Non-pigmented ciliary epithelial cell (primary cell): ENCODE measurements at regions not wholly inside any gene's neighbourhood (a gene's known extent, or its start where the extent isn't known, plus 50 kb on each side); places are given as distances from the start of the nearest gene placed in this dataset.
"Not testable (repeated sequence)": the region's sequence is repeated elsewhere in the genome, so short reads cannot be mapped to it uniquely, and the experiment has no call there.

Source experiments
- DNase-seq: peaks from one replicate; pipeline ENCODE4 v3.0.0-alpha.2; 2010; ENCODE audit warnings: low read depth

DNA sequence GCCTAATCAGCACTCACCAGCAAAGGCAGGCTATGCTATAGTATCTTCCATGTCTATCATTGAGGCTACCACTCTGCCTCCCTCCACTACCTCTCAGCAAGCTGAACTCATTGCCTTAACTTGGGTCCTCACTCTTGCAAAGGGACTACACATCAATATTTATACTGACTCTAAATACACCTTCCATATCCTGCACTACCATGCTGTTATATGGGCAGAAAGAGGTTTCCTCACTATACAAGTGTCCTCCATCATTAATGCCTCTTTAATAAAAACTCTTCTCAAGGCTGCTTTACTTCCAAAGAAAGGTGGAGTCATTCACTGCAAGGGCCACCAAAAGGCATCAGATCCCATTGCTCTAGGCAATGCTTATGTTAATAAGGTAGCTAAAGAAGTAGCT lies 669.3 kb upstream of the USP15 start:
- DNase-seq: not testable (repeated sequence)

DNA sequence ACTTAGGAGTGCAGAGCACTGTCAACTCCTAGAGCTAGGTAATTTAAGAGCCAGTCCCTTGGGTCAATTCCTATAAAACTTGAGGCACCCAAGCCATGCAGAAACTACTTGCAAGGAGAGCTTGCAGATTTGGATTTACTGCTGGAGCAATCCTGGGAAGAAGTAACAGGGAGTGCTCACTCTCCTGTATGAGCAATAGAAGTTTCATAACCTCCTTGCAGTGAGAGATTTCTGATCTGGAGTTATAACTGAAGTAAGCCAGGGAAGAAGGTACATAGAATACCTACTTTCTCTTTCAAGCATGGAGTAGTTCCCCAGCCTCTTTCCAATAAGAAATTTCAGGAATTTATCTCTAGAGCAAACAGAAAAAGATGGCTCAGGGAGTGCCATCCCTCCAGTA lies 650.1 kb upstream of the USP15 start:
- no peak for DNase-seq

DNA sequence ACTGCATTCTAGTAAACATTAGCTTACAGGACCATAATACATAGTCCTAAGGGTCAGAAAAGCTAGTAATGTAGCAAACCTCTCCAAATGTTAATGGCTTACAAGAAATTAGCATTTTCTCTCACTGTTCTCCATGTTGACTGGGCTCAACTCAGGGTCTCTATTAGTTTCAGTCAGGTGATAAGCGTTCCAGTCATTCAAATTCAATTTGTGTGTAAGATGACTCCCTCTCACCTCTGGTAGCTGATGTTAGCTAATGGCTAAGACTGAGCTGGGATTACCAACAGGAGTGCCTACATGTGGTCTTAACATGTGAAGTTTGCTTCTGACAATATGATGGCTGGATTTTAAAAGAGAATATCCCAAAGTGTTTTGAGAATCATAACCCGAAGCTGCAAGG lies 630.5 kb upstream of the USP15 start:
- no peak for DNase-seq

DNA sequence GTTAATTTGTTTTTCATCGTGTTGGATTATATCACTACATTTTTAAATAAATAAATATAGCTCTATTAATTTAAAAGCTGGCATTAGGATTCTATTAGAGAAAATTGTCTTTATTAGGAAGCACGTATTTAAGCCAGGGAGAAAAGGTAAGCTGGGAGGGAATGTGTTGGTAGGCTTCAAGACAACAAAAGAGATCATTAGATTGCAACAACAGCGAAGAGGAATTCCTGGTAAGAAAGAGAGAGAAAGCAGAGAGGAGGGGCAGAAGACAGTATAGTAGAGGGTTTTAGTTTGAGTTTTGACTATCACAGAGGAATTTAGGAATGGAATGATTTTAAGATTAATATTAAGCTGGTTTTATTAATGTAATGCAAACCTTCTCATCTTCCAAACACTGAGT lies 613.6 kb upstream of the USP15 start:
- DNase-seq: no peak

DNA sequence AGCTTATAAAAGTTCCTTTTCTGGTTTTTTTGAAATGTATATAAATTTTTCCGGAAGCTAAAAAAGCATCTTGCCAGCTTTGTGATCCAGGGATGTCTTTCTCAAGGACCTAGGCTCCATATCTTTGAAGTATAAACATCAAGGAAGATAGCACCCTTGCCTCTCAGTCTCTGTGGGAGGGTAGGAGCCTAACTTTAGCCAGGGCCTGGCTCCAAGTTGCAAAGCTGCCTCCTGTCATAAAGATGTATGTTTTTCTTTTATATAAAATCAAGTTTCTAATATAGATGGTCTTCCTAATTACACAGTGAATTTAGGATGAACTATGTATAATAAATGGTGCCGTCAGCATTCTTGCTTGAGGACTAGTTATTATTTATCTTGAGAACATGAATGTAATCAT lies 612.6 kb upstream of the USP15 start:
- no peak for DNase-seq

DNA sequence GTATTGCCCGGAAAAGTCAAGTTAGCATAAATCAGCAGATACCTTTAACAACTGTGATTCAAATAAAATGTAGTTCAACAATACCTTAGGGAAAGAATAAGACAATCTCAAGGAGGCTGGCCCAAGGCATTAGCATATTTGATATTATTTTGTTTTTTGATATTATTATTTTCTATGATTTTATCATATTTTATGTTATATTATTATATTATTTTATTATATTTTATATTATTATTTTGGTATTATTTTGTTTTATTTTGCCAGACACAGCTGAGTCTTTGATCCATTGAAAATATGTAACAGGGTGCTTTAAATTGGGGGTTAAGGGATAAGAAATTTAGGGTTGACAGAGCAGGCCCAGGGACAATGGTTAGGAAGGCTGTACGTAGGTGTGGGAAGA lies 607.9 kb upstream of the USP15 start:
- no peak for DNase-seq

DNA sequence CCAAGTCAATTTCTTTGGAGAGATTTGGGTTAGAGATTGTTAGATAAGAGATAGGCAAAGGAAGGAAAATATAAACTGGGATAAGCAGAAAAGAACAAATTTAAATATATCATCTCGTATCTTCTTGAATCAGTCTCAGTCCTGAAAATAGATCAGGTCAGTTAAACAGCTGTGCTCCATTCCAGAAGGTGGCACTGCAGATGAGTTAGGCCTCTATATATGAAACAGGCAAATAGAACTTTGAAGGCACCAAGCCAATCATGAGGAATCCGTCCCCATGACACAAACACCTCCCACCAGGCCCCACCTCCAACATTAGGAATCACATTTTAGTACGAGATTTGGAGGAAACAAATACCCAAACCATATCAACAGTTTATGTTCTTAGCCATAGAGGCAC lies 605.5 kb upstream of the USP15 start:
- no peak for DNase-seq

DNA sequence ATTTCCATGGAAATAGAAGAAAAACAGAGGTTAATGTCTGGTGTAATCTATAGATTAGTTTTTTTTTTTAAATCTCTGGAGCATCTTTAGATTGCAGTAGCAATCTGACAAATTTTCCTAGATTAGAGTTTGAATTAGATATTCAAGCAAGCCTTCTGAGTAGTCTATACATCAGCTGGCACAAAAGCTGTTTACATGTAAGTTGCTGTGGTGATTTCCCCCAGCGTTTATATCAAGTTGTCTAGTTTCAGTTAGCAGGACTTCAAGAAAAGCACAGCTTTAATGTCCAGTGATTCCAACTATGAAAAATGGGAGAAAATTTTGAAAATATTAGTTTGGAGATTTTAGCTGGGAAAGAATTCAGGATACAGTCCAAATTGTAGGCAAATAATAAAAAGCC lies 605.0 kb upstream of the USP15 start:
- DNase-seq: no peak

DNA sequence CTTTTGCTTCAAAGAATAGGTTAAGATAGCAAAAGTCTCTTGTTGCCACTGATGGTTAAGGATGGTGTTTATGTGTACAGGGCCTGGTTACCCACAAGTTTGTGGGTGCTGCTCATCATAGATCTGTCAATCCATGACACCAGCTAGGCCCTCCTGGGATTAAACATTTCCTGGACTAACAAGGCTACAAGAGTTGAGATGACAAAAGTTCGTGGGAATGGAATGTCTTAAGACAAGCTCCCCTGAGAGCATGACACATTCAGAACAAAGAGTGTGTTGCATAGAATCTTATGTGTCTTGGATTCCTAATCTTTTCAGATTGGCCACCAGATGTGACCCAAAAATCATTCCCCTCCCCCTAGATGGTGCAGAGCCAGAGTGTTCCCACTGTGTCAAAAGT lies 592.5 kb upstream of the USP15 start:
- DNase-seq: no peak

DNA sequence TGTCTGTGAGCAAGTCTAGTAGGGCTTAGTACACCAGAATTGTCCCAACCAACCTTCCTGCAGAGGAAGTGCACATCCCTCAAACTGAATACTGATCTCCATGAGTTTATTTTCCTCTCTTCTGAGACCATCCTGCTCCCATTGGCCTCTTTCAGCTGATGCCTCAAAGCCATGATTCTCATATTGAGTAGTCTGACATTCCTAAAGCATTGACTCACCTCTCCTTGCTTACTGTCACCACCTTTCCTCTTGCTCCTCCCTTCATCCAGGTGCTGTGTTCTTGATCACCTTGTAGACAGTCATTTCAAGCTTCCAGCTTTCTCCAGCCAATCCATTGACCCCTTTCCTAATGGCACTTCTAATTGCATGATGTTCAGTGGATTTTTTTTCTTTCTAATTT lies 583.7 kb upstream of the USP15 start:
- DNase-seq: no peak

DNA sequence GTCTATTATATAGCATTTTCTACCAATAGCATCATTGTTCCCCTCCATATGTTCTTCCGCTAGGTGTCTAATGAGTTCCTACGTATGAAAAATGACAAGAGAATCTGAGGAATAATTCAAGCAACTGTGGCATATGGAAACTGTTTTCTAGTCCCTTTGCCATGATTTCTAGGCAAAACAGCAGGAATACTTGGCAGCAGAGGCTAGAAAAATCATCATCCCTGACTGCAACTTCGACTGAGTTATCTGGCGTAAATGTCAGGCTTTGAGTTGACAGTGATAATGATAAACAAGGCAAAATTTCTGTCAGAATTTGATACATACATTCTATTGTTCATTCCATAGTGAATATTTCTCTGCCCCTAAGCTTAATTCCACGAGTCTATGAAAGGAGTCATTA lies 572.8 kb upstream of the USP15 start:
- DNase-seq: no peak

DNA sequence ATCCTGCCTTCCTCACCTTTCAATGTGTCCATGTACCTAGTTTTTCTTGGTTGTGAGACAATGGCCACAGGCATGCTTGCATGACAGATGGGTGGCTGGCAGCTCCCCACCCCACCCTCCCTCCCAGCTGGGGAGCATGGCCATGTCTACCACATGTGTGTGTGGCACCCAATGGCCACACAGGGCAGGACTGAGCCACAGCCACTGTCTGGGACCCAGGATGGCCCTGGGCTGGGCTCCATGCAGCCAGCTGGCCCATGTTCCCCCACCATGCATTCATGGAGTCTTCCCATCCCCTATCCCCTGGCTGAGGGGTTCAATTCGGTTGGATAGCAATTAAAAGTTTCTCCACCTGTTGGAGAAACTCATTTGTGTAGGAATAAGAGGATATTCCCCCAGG lies 566.0 kb upstream of the USP15 start:
- no peak for DNase-seq

DNA sequence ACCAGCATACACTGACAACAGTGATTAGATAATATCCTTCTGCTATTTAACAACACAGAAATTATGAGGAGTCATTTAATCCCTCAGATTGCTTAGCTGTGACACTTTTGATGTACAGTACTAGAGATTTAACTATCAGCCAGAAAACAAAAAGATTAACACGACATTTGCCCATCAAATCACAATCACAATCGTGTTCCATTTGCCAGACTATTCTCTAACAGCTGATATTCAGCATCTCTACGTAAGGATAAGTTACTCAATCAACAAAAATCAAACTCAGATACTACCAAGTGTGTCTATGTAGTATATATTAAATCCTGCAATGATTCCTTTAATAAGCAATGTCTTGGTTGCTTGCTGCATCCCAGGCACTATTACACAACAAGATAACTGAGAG lies 558.7 kb upstream of the USP15 start:
- no peak for DNase-seq

DNA sequence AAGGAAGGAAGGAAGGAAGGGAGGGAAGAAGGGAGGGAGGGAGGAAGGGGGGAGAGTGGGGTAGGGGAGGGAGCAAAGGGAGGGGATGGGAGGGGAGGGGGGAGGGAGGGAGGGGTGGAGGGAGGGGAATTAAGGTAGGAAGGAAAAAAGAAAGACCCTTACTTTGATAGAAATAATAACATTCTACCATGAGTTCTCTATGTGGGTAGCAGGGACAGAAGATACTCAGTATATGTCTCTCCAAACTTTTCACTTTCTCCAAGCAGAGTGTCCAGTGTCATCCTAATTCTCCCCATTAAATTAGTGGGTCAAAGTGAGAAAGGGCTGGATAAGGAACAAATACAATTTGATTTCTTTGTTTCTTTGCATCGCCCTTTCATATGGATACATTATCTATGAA lies 553.4 kb upstream of the USP15 start:
- DNase-seq: no peak

DNA sequence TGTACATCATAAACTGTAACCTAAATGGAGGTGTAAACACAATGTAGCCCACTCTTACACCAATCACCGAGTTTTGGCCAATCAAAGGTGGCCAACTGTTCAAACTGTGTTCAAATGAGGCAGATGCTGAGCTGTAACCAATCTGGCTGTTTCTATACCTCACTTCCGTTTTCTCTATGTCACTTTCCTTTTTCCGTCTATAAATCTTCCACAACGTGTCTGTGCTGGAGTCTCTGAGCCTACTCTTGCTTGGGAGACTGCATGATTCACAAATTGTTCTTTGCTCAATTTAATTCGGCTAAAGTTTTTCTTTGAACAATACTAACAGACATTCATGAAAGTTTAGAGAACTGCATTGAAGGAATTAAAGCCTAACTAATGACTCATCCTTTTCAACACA lies 547.1 kb upstream of the USP15 start:
- DNase-seq: no peak

DNA sequence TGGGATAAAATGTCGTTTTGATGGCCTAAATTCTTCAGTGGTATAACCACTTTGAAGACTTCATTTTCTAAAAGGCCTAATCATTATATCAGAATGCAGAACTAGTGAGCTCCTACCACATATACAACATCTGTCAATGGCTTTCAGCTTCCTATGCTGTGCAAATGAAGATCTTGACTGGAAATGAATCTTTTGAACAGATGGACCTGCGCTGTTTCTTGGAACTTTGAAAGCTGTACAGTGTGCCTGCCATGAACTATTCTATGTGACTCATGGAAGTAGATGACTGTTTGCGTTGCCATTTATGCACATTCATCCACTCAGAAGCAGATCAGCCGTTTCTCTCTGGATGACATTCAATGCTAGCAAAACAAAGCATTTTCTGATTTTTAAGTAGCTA lies 542.2 kb upstream of the USP15 start:
- no peak for DNase-seq

DNA sequence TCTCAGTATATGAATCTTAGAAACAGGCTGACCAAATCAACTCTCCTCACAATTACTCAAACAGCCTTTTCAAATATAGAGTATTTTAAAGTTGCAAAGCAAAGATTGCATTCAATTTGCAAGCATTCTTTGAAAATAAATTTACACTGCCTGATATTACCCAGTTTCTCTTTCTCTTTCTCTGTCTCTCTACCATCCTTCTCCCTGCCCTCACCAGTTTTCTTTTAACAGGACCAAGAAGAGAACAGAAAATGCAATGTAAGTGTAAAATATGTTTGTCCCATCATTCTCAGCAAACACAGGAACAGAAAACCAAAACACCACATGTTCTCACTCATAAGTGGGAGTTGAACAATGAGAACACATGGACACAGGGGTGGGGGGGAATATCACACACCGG lies 520.3 kb upstream of the USP15 start:
- no peak for DNase-seq

DNA sequence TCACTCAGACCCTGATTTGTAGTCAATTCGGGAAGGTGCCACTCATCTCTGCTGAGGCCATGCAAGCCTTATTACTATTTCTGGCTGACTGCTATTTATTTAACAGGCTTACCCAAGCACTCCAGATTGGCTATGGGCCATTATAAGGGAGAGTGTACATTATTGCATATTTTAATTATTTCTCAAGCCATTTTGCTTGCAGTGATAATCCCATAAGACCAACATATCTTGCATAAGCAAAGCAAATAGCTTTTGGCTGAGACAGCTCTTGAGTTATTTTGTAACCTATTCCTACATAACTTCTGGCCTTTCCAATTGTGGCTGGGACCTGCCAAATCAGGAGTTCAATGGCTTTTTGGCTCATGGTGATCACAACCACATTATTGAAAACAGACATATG lies 509.6 kb upstream of the USP15 start:
- DNase-seq: no peak

DNA sequence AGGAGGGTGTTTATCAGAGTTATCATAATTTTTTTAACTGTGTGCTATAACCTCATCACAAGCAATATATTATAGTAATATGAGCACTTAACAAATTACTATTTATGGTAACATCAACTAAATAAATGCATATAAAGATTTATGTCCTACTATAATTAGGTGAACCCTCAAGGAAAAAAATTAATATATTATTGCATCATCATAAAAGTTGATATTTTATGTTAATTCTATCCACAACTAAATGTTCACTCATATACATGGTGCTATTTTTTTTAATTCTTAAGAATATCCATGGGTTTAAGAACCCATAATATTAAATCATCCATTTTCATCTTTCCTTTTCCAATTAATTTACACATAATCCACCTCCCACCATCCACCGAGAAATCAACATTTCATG lies 506.0 kb upstream of the USP15 start:
- DNase-seq: no peak

DNA sequence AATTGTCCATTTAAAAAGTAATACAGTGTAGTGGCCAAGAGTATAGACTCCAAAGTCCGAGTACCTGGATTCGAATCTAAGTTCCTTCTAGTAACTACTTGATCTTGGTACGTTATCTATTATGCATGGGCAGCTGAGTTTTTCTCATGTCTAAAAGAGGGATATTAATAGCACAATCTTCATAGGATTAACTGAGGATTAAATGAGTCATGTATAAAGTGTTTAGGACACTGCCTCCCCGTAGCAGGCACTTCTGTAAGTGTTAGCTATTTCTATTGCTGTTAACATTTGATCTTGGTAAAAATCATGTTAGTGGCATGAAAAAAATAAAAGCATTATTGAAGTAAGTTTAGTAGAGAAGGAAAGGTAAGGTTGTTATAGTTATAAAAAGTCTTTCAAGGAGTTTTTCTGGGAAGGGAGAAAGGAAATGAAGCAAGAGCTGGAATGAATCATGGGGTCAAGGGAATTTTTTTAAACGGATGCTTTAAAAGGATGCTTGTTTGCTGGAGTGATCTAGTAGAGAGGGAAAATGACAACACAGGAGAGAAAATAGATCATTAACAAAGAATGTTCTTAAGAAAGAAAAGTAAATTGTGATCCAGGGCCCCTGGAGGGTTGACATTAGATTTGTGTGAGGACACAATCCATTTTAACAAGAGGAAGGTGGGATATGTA lies 502.2 kb upstream of the USP15 start:
- peak; percentile 34 for DNase-seq

DNA sequence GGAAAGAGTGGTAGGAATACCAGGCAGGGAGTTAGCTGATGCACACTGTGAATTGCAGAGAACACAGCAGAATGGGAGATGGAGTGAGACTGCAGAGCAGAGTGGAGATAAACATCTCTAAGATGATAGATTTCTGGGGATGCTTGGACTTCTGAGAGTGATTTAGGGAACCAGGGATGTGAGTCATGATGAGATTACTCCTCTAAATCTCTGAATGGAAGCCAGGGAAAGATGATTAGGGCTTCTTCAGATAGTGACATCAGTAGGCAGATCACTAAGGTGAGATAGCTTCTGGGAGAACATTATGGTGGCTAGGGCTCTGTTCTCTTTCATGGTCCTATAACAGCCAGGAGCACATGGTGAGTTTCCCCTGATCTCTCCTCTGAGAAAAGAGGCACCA lies 501.5 kb upstream of the USP15 start:
- no peak for DNase-seq

DNA sequence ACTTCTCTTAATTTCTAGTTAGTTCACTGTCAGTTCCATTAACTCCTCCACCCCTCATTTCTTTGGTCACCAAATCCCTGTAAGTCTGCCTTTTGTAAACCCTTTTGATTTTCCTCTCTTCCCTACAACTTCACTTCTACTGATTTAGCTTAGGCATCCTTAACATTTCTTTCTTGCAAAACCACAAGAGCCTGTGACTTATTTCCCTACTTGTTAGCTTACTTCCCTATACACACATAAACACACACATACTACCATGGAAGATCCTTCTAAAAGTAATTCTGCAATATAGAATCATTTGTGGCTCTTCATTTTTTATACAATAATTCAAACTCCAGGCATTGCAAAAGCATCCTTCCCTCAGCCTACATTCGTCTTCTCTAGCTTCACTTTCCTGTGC lies 494.3 kb upstream of the USP15 start:
- no peak for DNase-seq

DNA sequence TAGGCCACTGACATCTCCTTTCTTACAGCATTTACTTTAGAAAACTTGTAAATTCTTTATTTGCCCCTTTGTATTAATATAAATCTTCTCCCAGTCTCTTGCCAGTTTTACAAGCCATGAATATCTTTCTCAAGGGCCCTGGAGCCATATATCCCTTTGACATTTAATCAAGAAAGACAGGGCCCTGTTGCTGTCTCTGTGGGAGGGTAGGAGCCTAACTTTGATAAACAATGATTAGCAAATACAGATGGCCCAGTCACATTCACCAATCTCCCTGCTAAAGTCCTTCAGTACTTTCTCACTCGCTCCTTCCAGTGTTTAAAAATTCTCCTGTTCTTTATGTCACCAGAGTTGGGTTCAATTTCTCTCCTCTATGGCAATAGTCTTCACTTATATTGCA lies 479.8 kb upstream of the USP15 start:
- no peak for DNase-seq

DNA sequence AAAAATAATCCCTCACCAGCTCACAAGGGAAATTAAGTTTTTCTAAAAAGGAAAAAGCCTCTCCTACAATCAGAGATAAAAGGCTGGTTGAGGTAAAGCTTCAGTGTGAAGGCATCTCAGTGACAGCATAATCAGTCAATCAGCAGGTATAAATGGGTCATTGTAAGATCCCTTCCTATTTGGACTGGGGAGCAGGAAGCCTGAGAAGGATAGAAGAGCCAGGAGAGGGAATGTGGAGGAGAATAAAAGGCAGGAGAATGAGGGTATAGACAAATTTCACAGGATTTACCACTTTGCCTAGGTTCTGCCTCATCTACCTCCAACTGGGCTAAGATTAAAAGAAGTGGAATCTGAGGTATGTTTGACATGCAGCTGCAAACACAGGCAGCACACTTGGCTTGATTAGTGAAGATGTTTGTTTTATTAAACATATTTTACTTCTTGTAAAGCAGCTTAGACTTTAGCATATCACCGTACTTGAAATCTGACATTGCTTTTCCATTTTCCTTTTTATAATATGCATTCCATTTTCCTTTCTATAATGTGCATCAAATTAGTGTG lies 479.1 kb upstream of the USP15 start:
- no peak for DNase-seq

DNA sequence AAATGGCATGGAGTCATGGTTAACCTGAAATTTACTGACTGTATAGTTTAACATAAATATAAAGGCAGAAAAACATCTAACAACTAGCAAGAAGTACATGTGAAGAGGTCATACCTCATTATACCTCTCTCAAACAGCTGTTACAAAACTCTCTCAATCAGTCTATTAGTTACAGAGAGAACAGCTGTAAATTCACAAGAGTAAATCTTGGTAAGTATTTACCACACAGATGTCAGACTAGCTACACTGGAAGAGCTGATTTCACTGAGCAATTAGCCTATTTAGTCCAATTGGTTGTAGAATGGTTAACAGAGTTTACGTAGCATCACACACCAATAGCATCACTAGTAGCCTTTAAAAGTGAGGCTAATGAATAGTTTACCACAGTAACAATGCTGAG lies 463.4 kb upstream of the USP15 start:
- no peak for DNase-seq
